ENCODE measurements at regions not wholly inside any gene's neighbourhood (a gene's known extent, or its start where the extent isn't known, plus 50 kb on each side); places are given as distances from the start of the nearest gene placed in this dataset.

DNA sequence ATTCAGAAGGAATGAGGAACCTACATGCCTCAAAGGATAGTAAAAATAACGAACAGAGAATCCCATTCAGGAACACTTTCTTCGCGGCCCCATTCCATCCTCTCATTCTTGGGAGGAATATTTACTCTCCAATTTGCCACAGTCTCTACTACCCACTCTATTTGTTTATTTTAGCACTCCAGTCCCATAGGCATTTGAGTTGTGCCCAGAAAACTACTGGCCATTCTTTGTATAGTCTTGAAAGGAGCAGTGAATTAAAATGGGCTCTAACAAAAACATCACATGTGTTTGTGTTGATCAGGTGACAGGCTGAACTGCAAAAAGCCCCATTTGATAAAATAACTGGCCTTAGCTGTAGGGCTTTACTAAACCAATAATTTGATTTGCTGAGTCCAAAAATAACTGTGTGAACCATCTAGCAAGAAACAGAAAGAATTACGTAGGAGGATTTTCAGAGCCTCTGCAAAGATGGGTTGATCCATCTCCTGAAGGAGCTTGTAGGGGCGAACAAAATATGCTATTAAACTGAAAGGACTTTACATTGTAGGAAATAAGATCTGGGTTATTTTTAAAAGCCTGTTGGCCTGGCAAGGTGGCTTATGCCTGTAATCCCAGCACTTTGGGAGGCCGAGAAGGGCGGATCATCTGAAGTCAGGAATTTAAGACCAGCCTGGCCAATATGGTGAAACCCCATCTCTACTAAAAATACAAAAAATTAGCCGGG, 142.3 kb upstream of the CPNE8 start:
- no peak for ATAC-seq
- Histone ChIP-seq H3K36me3 (no peaks in the 10 kb centered on the region), H3K27ac (no peak overlapping the region), H3K27me3 (no peaks in the 10 kb centered on the region), H3K4me1 (peaks cover 0 to 16% (median 7%) of the 10 kb centered on the region in 12 donors), H3K9me3 (no peaks in the 10 kb centered on the region), H3K4me3 (no peak overlapping the region)
- 87 to 92% (median 92%) methylated on average over 8 of the region's 8 CpGs for WGBS, 4 donors
- no peak for DNase-seq
- intact Hi-C loops (cut with DNase I) = no loop called here
- no peak for TF ChIP-seq POLR2A (IDR thresholded peaks at IDR 0.05)
- TF ChIP-seq, protein P1, sequence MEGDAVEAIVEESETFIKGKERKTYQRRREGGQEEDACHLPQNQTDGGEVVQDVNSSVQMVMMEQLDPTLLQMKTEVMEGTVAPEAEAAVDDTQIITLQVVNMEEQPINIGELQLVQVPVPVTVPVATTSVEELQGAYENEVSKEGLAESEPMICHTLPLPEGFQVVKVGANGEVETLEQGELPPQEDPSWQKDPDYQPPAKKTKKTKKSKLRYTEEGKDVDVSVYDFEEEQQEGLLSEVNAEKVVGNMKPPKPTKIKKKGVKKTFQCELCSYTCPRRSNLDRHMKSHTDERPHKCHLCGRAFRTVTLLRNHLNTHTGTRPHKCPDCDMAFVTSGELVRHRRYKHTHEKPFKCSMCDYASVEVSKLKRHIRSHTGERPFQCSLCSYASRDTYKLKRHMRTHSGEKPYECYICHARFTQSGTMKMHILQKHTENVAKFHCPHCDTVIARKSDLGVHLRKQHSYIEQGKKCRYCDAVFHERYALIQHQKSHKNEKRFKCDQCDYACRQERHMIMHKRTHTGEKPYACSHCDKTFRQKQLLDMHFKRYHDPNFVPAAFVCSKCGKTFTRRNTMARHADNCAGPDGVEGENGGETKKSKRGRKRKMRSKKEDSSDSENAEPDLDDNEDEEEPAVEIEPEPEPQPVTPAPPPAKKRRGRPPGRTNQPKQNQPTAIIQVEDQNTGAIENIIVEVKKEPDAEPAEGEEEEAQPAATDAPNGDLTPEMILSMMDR (IDR thresholded peaks at IDR 0.05) = no peak

DNA sequence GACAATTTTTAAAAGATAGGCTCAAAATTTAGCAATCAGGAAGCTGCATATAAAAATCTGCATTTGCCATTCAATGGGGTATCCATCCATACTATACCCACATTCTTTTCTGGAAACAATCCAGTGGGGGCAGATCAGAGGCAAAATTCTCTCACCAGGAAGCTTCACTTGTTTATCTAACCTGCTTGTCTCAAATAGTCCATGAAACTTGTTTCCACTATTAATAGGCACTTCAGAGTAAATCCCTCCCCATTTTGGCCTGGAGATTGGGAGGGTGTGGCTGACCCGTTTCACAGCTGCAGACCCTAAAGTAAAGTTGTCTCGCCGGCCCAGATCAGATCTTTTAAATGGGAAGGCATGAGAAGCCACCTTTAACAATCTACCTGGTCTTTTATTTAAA, 139.4 kb upstream of the CPNE8 start:
- Histone ChIP-seq H3K9me3 (no peaks in the 10 kb centered on the region), H3K27ac (no peak overlapping the region), H3K4me3 (no peak overlapping the region), H3K4me1 (peaks cover 0 to 19% (median 7%) of the 10 kb centered on the region in 12 donors), H3K36me3 (no peaks in the 10 kb centered on the region), H3K27me3 (no peaks in the 10 kb centered on the region)
- TF ChIP-seq, protein P1 (IDR thresholded peaks at IDR 0.05) = no peak
- no peak for TF ChIP-seq POLR2A (IDR thresholded peaks at IDR 0.05)
- whole genome bisulfite sequencing, 4 donors = 39 to 55% (median 50%) methylated on average over 3 of the region's 3 CpGs
- ATAC-seq (no peak), DNase-seq (no peak)
- intact Hi-C loops (cut with DNase I) = no loop called here

DNA sequence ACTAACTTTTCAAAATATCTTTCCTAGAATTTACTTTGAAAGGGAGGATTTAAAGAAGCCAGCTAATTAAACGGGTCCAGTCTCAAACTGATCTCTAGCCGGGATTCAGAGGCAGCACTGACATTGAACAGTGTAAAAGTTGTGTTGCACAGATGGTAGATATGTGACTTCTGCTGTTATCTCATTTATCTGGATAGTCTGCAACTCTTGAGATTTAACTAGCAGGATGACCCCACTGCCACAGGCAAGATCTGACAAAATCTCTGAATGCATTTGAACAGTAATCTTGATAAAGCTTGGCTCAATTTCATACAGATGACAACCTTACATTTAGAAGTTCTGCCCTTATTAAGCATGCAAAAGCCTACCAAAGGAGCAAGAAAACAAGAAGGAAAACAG, 138.0 kb upstream of the CPNE8 start:
- ATAC-seq (no peak), DNase-seq (no peak)
- no peaks in the 10 kb centered on the region for H3K27me3 ChIP-seq
- H3K4me3 ChIP-seq = peak overlapping the region in 1 of 12 donors; percentile 12
- WGBS, 4 donors = 5 to 15% (median 8%) methylated on average over 2 of the region's 2 CpGs
- intact Hi-C loops (cut with DNase I) = no loop called here
- TF ChIP-seq, protein P1 (IDR thresholded peaks at IDR 0.05) = no peak
- peaks cover 0 to 19% (median 7%) of the 10 kb centered on the region in 12 donors for H3K4me1 ChIP-seq
- peak overlapping the region in 6 of 12 donors; percentile 35 to 62 (median 46) for H3K27ac ChIP-seq
- no peaks in the 10 kb centered on the region for H3K9me3 ChIP-seq
- no peaks in the 10 kb centered on the region for H3K36me3 ChIP-seq

DNA sequence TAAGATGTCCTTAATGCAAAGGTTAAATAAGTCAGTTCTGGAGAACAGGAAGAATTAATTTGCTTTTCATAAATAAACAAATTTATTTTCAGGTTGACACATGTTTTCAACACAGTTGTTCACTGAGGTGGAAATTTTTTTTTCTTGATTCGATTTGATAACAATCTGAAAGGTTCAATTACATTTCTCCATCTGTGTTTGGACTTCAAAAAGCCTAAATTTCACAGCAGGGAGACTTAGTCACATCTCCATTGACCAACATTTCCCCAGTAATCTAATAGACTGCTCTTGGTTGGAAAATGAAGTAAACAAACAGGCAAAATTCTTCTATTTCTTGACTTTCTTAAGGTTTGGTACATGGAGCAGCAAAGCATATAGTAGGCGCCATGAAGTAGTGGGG, 134.9 kb upstream of the CPNE8 start:
- Histone ChIP-seq H3K4me1 (peaks cover 0 to 19% (median 7%) of the 10 kb centered on the region in 12 donors), H3K27me3 (no peaks in the 10 kb centered on the region), H3K9me3 (no peaks in the 10 kb centered on the region), H3K36me3 (no peaks in the 10 kb centered on the region), H3K27ac (no peak overlapping the region), H3K4me3 (no peak overlapping the region)
- WGBS, 4 donors = 76 to 83% (median 79%) methylated on average over 2 of the region's 2 CpGs
- no peak for TF ChIP-seq POLR2A (IDR thresholded peaks at IDR 0.05)
- TF ChIP-seq, protein P1 (IDR thresholded peaks at IDR 0.05) = no peak
- ATAC-seq = no peak
- intact Hi-C loops (cut with DNase I) = no loop called here
- no peak for DNase-seq
